Fibroblast of skin of scalp (primary cell): ENCODE measurements at regions not wholly inside any gene's neighbourhood (a gene's known extent, or its start where the extent isn't known, plus 50 kb on each side); places are given as distances from the start of the nearest gene placed in this dataset.
A peak's percentile ranks its signal among the peaks of the same experiment; 100 is the strongest.

ENCODE experiments used
- DNase-seq: peaks from one replicate; pipeline ENCODE4 v3.0.0-alpha.2; 2013

DNA sequence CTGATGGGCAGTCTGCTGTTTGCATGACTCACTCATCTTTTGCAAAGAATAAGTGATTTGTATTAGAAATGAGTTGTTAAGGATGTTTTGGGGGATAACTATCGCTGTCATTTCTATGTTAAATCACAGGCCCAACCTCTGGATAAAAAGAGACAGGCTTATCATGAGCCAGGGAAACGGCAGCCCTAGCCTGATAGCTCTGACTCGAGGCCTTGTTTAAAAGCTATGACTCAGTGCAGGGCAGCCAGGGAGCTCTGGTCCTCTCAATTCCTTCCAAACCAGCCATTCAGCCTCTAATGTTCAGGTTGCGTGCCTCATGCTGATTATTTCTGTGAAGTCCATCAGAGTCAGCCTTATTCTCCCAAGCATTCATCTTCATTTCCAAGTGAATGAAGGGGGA is 305.9 kb upstream of the HAND2 start:
- peak; percentile 5 for DNase-seq

GRCh38 chr4:173834151-173834550 is 304.1 kb upstream of the HAND2 start:
- no peak for DNase-seq

GRCh38 chr4:173829565-173829964 is 299.5 kb upstream of the HAND2 start:
- no peak for DNase-seq

- no peak for DNase-seq
Measured at GRCh38 chr4:173827707-173828106, 297.7 kb upstream of the HAND2 start.

GRCh38 chr4:173821876-173822275 is 291.8 kb upstream of the HAND2 start:
- no peak for DNase-seq

DNA sequence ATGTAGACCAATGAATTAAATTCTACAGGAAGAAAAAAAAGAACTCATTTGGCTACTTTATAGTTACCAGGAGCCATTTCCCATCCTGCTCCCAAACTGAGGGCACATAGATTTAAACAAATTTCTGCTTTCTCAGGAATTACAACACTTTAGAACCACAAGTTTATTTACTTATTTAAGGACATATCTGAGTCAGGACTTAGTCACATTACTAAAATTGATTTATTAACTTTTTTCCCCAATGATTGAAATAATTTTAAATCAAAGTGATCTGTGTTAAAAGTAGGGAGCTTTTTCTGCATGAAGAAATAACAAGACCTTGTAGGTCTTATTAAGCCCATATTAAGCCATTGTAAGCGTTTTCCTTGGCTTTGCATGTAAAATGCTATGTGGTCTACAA is 291.0 kb upstream of the HAND2 start:
- DNase-seq: no peak

GRCh38 chr4:173807347-173807746 is 277.3 kb upstream of the HAND2 start:
- DNase-seq: no peak

DNA sequence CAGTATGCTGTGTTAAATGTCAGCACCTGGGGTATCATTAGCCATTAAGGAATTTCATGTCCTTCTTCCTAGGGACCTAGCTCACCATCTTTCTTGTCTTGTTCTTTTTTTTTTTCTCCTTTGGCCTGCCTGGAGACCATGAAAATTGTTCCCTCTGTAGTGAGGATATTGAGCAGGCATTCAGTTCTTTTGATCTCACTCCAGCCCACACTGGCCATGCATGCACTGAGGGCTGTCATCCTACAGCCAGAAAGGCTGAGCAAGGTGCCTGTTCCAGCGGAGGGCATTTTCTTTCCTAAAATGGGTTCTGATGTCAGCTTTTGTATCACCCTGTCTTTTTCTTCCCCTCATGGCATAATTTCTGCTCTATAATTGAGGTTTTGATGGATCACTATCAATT is 275.9 kb upstream of the HAND2 start:
- no peak for DNase-seq

GRCh38 chr4:173802662-173803022 is 272.6 kb upstream of the HAND2 start:
- DNase-seq: no peak

GRCh38 chr4:173801876-173802661 is 272.0 kb upstream of the HAND2 start:
- no peak for DNase-seq

DNA sequence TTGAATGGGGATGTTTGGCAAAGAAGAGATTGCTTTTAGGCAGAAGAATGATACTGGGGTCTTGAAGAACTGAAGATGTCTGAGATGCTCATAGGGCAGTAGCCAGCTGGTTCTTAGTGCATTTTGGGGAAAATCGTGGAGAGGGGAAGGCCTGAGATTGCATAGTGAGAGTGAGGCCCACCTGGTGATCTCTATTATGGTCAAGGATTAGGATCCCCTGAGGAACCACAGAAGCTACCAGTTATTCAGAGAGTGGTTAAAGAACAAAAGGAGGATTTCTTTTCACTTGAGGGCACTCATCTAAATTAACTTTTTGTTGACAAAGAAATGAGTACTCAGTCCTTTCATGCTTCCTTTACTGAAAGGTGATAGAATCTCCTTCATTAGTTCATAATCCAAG is 271.3 kb upstream of the HAND2 start:
- DNase-seq: no peak

DNA sequence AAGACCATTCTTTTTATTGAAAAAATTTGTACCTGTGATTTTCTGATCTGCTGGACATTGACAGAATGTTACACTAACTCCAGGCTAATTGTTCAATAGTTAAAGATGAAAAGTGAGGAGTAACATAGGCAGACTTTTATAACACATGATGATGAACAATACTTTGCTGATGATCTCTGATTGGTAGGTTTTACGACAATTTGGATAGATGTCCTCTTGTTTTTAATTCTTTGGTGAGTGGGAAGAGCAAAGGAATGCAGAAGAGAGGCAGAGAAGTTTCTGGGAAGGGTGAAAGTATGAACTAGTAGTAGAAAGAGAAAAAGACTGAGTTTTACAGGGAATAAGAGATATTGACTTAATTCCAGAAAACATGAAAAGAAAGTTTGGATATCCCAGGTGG is 267.3 kb upstream of the HAND2 start:
- no peak for DNase-seq

DNA sequence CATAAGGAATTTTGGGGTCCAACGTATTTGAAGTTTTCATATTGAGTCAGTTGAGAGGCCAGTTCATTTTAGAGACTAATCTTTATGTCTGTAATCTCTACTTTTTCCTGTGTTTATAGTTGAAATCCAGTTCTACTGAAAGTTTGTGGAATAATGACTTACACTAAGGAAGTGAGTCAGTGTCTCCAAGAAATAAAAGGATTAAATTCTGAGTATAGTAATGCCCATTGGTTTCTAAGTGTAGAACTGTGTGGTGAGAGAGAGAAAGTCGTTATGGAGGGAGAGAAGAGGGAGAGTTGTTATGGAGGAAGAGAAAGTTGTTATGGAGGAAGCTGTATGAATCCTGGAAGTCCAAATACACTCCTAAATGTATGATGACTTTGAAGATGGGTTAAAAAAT is 264.6 kb upstream of the HAND2 start:
- no peak for DNase-seq

GRCh38 chr4:173793937-173794510 is 264.0 kb upstream of the HAND2 start:
- DNase-seq: no peak

DNA sequence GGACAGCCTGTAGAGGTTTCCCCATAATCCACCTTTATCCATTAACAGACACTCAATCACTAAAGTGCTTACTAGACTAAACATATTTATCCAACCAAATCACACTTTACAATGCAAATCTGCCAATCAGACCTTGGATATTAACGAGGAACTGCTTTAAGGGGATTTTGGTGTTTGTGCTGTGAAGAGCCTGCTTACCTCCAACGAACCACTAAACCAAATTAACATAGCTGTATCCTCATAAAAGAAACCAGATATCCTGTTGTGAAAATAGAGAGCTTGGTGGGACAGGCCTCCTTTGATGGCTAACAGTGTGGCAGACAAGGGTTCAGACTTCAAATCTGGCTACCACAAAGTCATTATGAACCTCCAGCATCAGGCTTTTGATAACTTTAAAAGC is 252.6 kb upstream of the HAND2 start:
- no peak for DNase-seq

- no peak for DNase-seq
Measured at GRCh38 chr4:173777921-173778320, 247.9 kb upstream of the HAND2 start.

- DNase-seq: no peak
Measured at GRCh38 chr4:173777421-173777820, 247.4 kb upstream of the HAND2 start.

DNA sequence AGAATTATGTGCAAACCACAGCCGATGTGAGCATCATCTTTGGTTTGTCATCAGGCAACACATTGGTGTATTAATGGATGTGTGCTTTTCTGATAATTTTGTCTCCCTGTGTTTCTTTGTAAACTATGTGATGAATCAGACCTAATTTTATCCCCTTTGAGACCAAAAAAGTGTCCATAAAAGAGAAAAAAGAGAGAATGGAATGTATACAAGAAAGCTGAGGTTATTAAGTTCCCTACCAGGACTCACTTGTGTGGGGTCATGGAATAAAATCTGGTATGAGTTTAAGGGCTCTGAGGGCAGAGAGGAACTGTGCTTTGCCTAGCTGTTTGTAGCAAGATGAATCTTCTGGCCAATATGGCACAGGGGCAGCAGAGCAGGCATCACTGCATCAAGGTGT is 239.5 kb upstream of the HAND2 start:
- no peak for DNase-seq

- no peak for DNase-seq
Measured at GRCh38 chr4:173767650-173768049, 237.6 kb upstream of the HAND2 start.

DNA sequence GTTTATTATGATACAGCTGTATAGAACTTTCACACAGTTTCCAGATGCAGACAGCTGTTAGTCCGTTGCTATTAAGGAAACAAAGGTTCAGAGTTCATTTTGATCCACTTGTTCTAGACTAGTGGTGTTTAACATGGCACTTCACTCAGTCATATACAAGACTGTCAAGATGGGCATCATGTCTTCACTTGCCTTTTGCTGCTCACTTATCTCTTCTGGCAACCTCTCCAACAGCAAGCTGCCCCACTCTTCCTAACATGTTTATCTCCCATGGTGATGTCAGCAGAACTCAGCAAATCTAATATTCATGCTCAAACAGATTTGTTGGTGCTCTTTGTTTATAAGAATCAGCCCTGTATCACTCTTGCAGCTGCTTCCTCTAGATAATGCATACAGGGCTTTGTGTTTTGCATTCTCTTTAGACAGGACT is 236.2 kb upstream of the HAND2 start:
- DNase-seq: no peak

DNA sequence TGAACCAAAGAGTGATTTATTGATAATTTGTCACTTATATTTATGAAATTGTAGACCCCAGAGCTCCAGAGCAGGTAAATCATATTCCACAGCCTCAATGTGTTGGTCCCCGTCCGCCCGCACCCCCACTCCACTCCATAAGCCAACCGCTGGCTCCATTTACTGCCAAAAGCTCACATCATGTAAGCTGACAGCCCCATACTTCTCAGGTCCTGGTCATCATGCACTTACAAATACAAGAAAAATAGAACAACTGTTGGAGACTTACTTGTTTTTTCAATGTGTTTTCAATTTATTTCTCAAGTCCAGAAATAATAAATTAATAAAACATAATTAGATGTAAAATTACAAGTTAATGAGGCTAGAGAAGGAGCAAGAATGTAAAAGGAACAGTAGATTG is 235.7 kb upstream of the HAND2 start:
- DNase-seq: no peak

DNA sequence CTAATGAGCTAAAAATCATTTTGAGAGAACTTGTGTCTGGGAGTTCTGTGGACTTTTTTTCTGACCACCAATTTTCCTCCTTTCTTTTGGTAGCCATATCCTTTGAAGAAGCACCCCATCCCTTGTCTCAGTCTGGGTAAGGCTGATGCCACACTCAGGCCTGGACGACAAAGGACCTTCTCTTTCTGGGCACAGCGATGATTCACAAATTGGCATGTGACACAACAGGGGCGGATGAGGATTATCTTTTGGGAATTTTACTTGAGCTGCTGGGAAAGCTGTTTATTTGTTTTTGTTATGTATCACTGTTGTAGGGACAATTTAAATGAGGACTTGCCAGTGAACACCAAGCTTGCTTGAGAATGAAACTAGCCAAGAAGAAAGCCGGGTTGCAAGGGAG is 233.4 kb upstream of the HAND2 start:
- no peak for DNase-seq

GRCh38 chr4:173761938-173762337 is 231.9 kb upstream of the HAND2 start:
- DNase-seq: no peak

GRCh38 chr4:173761236-173761635 is 231.2 kb upstream of the HAND2 start:
- no peak for DNase-seq

GRCh38 chr4:173758132-173758531 is 228.1 kb upstream of the HAND2 start:
- no peak for DNase-seq
